Fibroblast of lung (primary cell): ENCODE measurements at regions not wholly inside any gene's neighbourhood (a gene's known extent, or its start where the extent isn't known, plus 50 kb on each side); places are given as distances from the start of the nearest gene placed in this dataset.

ENCODE experiments used
- CTCF ChIP-seq, 2 donors: IDR thresholded peaks in 1 of 2; conservative IDR thresholded peaks in 1 of 2; 1 replicate in 1 of 2; 2 replicates in 1 of 2; pipeline ENCODE4 v1.5.1; 2011 to 2012; ENCODE audit warnings: low read length in 2 of 2, control low read depth in 1 of 2, inconsistent platforms in 1 of 2, low read depth in 1 of 2, mild to moderate bottlenecking in 1 of 2
- EZH2 ChIP-seq: IDR thresholded peaks from 2 replicates; pipeline ENCODE4 v1.5.1; 2012; ENCODE audit warnings: low read length, control low read depth, mild to moderate bottlenecking; ENCODE audit errors: missing control alignments

DNA sequence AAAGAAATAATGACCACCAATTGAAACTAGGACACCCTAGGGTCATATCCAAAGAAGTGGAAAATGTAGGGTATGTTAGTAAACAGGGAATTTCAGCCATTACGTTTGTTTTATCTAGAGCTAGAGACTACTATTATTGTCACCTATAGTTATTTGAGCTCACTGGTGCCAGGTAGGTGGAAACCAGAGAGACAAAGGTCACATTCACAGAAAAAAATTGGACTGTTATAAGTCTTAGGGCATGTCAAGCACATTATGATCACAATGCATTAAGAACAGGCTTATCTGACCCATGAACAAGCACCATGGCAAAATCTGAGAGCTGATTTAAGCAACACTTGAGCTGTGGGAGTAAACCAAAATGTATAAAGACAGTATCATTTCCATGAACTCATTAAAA lies 530.1 kb upstream of the CITED2 start:
- no peak for TF ChIP-seq EZH2
- TF ChIP-seq CTCF (conservative IDR thresholded peaks at IDR 0.05 in 1 of 2, IDR thresholded peaks at IDR 0.05 in 1 of 2; ENCODE audit: low read depth in 1 of 2, low read length in 2 of 2) = no peak
